GM18505 (cell line): ENCODE measurements at regions not wholly inside any gene's neighbourhood (a gene's known extent, or its start where the extent isn't known, plus 50 kb on each side); places are given as distances from the start of the nearest gene placed in this dataset.

Experiments used
- ATAC-seq: cut with Tn5 transposase; IDR thresholded peaks from one replicate; pipeline ENCODE4 v1.9.1; 2021; ENCODE audit not compliant: unreplicated experiment
- POLR2A ChIP-seq: IDR thresholded peaks from 4 replicates; pipeline ENCODE4 v1.6.1; 2011; ENCODE audit warnings: borderline replicate concordance; ENCODE audit not compliant: insufficient read depth, insufficient read length; ENCODE audit errors: extremely low read depth

DNA sequence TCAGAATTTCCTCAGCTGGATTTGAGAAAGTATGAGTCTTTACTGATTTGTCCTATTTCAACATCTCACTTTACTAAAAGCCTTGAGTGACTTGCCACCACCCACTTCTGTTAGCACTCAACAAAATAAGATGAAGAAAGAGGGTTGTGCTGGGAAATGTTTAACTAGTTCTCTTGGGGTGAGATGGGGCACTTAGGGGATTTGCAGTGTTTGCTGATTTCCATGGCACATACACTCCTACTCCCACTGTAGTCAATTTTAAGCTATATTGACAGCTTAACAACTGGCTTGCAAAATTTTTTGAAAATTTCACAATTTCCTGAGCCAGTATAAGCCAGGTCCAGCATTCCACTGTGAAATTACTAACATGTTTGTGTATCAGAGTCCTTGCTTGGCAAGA, 463.1 kb upstream of the ARHGEF26 start:
- ATAC-seq, result no peak
- TF ChIP-seq POLR2A, result no peak

DNA sequence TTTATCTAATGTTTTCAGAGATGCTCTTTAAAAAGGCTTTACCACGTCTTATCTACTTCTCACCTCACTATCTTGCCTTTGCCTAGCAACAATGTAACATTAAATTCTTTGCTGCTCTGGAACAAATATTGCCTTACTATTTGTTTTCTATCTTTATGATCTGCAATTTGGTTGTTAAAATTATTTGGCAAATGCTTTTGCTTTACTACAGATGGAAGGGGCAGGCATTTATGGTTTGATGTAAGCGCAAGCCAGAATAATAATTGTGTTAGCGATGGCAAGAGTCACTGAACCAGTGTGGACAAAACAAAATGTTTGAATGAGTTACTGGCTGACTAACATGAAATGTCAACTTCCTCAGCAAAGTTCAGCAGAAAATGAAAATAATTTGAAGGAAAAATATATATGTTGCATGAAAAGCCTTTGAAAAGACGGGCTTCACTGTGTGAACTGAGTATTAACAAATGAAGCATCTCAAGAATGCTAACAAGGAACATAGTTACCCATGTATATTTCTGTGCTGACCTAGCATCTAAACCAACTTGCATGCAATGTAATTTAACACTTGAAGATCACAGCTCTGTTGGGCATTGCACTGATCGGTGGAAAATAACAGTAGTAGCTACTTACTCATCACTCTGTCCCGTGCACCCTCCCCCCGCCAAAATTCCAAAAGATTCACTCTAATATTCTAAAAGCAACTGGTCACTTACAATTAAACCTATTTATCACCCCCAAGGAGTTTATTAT, 454.0 kb upstream of the ARHGEF26 start:
- ATAC-seq, result no peak

DNA sequence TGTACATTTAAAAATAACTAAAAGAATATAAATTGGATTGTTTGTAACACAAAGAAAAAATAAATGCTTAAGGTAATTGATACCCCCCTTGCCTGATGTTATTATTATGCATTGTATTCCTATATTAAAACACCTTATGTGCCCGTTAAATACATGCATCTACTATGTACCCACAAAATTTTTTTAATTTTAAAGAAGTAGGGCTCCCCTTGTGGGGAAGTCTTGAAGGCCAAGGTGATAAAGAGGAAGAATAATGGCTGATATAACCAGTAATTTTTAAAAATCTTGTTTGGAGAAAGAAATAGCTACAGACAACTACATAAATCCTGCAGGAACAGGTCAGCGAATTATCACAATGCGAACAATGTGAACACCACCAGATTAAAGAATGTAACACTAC, 451.7 kb upstream of the ARHGEF26 start:
- ATAC-seq, result no peak
- no peak for TF ChIP-seq POLR2A

More for the DNA sequence above, 454.0 kb upstream of the ARHGEF26 start:
- no peak for TF ChIP-seq POLR2A

DNA sequence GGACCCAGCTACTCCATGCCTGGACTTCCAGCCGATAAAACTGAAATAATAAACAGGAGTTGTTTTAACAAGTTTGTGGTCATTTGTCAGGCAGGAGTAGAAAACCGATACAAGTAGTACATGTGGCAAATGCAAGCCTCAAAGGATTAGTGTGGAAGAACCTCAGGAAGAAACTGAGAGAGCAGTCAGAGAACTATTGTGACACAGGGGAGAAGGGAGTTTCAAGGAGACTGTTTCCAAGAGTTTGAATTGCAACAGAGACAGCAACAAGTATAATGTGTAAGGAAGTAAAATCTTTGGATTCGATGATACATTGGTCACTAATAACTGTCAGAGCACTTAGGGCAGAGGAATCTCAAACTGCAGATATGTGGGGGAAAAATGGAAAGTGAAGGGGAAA, 450.6 kb upstream of the ARHGEF26 start:
- ATAC-seq, result no peak
- no peak for TF ChIP-seq POLR2A

DNA sequence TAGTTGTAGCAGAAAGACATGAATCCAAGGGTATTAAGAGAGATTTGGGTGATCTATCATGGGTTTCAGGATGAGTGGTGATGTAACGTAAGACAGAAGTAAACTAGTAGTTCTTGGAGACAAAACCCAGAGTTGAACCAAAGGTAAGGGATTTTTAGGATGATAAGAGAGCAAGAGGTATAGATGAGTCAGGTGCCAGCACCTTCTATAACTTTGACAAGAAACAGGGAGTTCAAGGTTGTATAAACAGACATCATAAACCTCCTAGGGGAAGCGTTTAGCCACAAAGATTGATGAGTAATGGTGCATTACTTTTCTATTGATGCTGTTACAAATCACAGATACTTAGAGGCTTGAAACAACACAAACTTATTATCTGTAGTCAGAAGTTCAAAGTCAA, 447.3 kb upstream of the ARHGEF26 start:
- no peak for TF ChIP-seq POLR2A
- ATAC-seq, result no peak

DNA sequence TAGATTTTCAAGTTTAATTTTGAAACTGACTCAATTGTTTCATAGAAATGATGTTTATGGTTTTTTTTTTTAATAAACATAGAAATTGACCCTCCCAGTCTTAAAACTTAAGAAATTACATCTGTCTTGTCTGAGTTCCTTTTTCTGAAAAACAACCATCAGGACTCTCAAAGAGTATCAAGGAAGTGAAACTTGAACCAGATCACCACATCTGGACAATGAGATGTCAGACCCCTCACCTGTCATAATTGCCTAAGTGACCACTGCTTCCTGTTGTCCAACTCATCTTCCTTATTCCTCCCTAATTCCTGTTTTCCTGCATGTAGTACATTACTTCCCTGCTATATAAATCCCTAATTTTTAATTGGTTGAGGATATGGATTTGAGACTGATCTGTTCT, 441.5 kb upstream of the ARHGEF26 start:
- ATAC-seq, result no peak

DNA sequence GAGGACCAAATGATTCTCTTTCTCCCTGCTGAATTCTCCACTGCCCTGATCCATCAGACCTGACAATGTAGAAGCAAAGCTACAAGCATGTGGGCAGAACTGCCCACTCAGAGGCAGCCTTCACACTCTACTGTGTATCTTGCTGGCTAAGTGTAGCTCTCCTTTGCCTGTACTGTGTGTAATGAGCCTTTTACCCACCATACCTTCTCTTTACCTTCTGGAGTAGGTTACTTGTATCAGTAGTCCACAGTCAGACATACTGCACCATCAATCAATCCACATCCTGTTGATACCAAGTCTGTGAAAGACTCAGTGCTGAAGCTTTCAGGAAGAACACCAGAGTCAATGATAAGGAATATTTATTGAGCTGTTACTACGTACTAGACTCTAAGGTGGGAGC, 440.7 kb upstream of the ARHGEF26 start:
- ATAC-seq, result no peak
- no peak for TF ChIP-seq POLR2A

More for the DNA sequence above, 441.5 kb upstream of the ARHGEF26 start:
- no peak for TF ChIP-seq POLR2A

DNA sequence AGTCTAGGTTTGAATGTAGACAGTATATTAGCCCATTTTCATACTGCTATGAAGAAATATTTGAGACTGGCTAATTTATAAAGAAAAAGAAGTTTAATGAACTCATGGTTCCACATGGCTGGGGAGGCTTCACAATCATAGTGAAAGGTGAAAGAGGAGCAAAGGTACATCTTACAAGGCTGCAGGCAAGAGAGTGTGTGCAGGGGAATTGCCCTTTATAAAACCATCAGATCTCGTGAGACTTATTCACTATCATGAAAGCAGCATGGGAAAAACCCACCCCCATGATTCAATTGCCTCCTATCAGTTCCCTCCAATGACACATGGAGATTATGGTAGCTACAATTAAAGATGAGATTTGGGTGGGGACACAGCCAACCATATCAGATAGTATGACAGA, 440.1 kb upstream of the ARHGEF26 start:
- no peak for TF ChIP-seq POLR2A
- ATAC-seq, result no peak

DNA sequence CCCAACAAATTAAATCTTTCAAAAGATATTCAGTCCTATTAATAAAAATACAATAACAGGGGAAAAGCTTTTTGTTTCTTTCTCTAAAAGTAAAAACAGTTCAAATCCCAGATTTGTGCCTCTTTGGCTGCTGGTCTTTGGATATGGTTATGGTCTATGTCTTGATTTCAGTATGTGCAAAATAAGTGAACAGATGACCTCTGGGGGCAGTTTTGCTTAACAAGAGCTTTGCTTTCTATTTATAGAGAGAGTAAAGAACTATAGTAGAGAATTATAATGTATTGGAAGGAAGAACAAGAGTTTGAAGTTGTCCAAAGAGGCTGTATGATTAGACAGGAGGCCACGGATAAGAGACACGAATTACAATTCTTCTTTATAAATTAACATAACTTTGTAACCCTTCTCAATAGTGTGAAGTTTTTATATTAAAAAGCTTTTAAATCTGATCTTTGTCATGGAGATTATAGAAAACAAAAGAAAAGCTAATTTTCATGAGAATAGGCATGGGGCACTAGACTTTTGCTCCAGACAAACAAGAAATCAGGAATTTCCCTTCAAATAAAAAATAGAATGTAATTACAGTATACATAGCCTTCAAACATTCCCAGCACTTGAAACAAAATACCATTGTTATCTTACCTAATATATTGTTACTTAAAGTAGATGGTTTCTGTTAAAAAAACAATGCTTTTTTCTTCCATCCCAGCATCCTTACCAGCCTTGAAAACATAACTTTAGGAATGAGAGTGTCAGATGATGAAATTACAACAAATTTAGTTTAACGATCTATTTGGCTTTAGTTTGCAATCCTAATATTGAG, 432.7 kb upstream of the ARHGEF26 start:
- TF ChIP-seq POLR2A, result no peak
- ATAC-seq, result no peak

DNA sequence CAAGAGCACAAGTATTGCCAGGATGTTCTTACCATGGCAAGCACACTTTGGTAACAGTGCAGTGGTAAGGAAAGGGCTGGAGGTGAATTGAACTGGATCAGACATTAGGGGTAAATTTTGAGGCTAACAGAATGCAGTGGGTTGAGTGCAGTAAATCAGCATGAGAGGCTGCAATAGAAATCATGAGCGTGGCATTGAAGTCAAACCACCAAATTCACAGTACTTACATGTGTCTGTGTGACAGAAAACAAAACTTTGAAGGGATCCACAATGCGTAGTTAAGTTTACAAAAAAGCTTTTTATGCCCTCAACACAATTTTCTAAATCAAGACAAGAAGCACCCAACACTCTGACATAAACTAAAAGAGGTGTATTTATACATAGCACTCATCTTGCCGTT, 428.0 kb upstream of the ARHGEF26 start:
- ATAC-seq, result no peak

DNA sequence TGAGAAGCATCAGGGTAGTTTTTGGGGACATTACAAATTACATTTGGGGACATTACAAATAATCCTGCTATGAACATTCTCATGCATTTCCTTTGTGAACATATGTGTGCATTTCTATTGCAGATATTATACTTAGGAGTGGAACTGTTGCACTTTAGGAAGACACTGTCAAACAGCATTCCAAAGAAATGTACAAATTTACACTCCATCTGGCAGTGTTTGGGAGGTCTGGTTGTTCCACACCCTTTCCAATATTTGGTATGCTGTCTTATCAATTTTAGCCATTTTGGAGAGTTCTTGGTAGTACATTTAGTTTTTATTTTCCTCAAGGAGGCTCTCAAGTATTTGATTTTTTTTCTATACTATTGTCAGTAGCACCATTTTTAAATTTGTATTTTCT, 419.1 kb upstream of the ARHGEF26 start:
- ATAC-seq, result no peak
- TF ChIP-seq POLR2A, result no peak

More for the DNA sequence above, 428.0 kb upstream of the ARHGEF26 start:
- TF ChIP-seq POLR2A, result no peak

DNA sequence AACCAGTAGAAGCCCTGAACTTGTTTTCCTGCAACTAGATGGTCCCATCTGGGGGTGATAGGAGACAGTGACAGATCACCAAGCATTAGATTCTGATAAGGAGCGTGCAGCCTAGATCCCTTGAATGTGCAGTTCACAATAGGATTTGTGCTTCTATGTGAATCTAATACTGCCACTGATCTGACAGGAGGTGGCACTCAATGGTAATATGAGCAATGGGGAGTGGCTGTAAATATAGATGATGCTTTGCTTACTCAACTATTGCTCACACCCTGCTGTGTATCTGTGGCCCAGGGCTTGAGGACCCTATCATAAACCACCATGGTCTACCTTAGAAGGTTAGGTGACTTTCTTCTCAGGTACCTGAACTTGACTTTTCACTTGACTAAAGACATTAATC, 417.1 kb upstream of the ARHGEF26 start:
- no peak for ATAC-seq
- no peak for TF ChIP-seq POLR2A

DNA sequence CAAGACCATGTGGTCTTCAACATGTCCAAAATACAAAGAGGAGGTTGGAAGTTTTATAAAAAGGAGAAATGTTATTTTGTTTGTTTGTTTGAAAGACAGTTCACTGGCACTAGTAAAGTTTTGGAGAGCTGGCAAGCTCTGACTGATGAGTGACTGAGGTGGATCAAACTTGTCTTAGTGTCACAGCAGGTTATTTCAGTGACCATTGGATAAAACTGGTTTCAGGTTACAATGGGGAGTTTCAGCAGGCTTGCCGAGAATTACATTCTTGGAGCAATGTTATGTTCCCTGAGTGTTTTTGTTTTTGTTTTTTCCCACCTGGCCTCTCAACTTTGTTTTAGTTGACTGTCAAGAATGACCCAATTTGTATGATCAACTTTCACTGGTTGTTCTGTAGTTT, 414.5 kb upstream of the ARHGEF26 start:
- ATAC-seq, result no peak
- TF ChIP-seq POLR2A, result no peak

DNA sequence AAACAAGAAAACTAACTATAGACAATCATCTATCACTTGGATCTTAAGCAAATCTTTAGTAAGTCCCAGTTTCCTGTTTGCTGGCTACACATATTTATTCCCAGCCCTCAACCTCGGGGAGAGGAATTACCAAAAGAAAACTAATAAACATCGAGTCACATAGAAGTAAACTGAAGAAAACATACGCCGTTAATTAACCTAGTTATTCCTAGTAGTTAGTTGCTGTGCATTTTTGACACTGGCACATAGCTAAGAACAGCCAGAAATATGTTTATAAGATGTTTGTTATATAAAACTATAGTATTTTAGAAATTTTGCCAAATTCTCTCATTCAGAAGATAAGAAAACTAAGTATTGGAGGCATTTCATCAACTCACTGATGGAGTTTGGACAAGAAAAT, 407.2 kb upstream of the ARHGEF26 start:
- no peak for TF ChIP-seq POLR2A
- no peak for ATAC-seq
